Natural killer cell (primary cell): ENCODE measurements at regions not wholly inside any gene's neighbourhood (a gene's known extent, or its start where the extent isn't known, plus 50 kb on each side); places are given as distances from the start of the nearest gene placed in this dataset.

ENCODE experiments used
- ATAC-seq, 3 donors: fragments of 150-1000 bp in 2 of 3; fragments of 200-7000 bp in 1 of 3; cut with Tn5 transposase; 1 replicate in 1 of 3; 2 replicates in 2 of 3; pipeline ENCODE4 v1.10.0; 2021; ENCODE audit warnings: mild to moderate bottlenecking in 2 of 3, moderate library complexity in 2 of 3
- DNase-seq, 2 donors: peaks; one replicate each; pipeline versions ENCODE4 v3.0.0 to v3.0.0-alpha.2; 2013 to 2021; ENCODE audit warnings: mixed read lengths in 1 of 2
- H3K27ac ChIP-seq: one replicate; pipeline ENCODE4 v1.5.1; 2013; ENCODE audit warnings: mild to moderate bottlenecking, low read length
- H3K27me3 ChIP-seq: one replicate; pipeline ENCODE4 v1.6.1; 2013; ENCODE audit warnings: low read length; ENCODE audit not compliant: control insufficient read depth, insufficient read depth
- H3K36me3 ChIP-seq: one replicate; pipeline ENCODE4 v1.6.1; 2013; ENCODE audit warnings: low read length; ENCODE audit not compliant: control insufficient read depth, insufficient read depth
- H3K4me1 ChIP-seq: one replicate; pipeline ENCODE4 v1.6.1; 2013; ENCODE audit warnings: low read length; ENCODE audit not compliant: control insufficient read depth, insufficient read depth
- H3K4me3 ChIP-seq: one replicate; pipeline ENCODE4 v1.5.1; 2013; ENCODE audit warnings: low read length
- H3K9me3 ChIP-seq: one replicate; pipeline ENCODE4 v1.6.1; 2013; ENCODE audit warnings: low read length; ENCODE audit not compliant: control insufficient read depth, insufficient read depth
- H3K27ac Mint-ChIP-seq, 2 donors: one replicate each; pipeline ENCODE4 v1.8.0; 2022; ENCODE audit warnings: mild to moderate bottlenecking in 2 of 2, mixed read lengths in 2 of 2, moderate library complexity in 1 of 2
- H3K27me3 Mint-ChIP-seq, 2 donors: one replicate each; pipeline ENCODE4 v1.8.0; 2022; ENCODE audit warnings: low read depth in 2 of 2, mixed read lengths in 2 of 2
- H3K36me3 Mint-ChIP-seq: one replicate; pipeline ENCODE4 v1.8.0; 2022; ENCODE audit warnings: mixed read lengths
- H3K4me1 Mint-ChIP-seq, 2 donors: one replicate each; pipeline ENCODE4 v1.8.0; 2022; ENCODE audit warnings: mixed read lengths in 2 of 2
- H3K4me3 Mint-ChIP-seq: one replicate; pipeline ENCODE4 v1.8.0; 2022; ENCODE audit warnings: mild to moderate bottlenecking, moderate library complexity, mixed read lengths
- H3K9me3 Mint-ChIP-seq, 2 donors: one replicate each; pipeline ENCODE4 v1.8.0; 2022; ENCODE audit warnings: mixed read lengths in 2 of 2
- WGBS: methylation state at CpG from one replicate; pipeline ENCODE4 v1.1.7; 2013; ENCODE audit warnings: missing lambda C conversion rate; ENCODE audit not compliant: insufficient coverage; 5-methylcytosine and 5-hydroxymethylcytosine counted together
- intact Hi-C: fragments of 100-400 bp; cut with micrococcal nuclease; formaldehyde crosslinking; loops from one replicate; pipeline ENCODE4 v1.14.2; 2022
- TF ChIP-seq, protein P1 (sequence below): fragments of 200-600 bp; IDR thresholded peaks from one replicate; pipeline ENCODE4 v1.8.0; 2022; ENCODE audit warnings: antibody characterized with exemption

DNA sequence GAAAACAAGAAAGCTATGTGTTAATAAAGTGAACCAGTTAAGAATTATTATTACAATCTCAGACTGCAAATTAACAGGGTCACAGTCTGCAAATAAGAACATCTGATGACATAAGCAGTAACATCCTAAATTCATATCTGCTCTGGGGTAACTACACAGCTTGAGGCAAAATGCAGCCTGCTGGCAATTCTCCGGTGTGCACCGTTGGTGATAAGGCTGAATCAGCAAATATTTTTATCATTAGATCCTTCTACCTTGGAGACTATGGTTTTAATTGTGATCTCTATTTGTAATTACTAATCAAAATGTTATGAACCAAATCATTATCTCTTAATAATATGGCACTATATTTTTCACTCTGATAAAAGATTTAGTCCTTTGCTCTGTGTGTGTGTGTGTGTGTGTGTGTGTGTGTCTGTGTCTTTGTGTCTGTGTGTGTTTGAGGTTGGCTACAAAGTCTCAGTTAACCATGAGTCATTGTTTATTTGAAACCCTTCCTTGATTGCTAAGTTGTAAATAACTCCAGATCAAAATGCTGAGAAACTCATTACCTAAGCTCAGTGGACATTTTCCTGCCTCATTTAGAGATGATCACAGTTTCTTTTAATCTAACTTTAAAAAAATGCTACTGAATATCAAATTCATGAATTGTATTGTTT, 442.6 kb downstream of the GXYLT1 start:
- Histone ChIP-seq H3K9me3 (no peaks in the 10 kb centered on the region), H3K4me3 (no peak overlapping the region), H3K4me1 (no peaks in the 10 kb centered on the region), H3K27me3 (no peaks in the 10 kb centered on the region), H3K27ac (no peak overlapping the region), H3K36me3 (no peaks in the 10 kb centered on the region)
- no CpG with 5 or more reads among the region's 2 CpGs for WGBS
- Mint-ChIP-seq H3K27me3 (no peaks in the 10 kb centered on the region), H3K4me1 (no peaks in the 10 kb centered on the region), H3K9me3 (peaks cover 2 to 5% of the 10 kb centered on the region in 2 donors), H3K4me3 (no peak overlapping the region), H3K36me3 (no peaks in the 10 kb centered on the region), H3K27ac (no peak overlapping the region)
- TF ChIP-seq, protein P1, sequence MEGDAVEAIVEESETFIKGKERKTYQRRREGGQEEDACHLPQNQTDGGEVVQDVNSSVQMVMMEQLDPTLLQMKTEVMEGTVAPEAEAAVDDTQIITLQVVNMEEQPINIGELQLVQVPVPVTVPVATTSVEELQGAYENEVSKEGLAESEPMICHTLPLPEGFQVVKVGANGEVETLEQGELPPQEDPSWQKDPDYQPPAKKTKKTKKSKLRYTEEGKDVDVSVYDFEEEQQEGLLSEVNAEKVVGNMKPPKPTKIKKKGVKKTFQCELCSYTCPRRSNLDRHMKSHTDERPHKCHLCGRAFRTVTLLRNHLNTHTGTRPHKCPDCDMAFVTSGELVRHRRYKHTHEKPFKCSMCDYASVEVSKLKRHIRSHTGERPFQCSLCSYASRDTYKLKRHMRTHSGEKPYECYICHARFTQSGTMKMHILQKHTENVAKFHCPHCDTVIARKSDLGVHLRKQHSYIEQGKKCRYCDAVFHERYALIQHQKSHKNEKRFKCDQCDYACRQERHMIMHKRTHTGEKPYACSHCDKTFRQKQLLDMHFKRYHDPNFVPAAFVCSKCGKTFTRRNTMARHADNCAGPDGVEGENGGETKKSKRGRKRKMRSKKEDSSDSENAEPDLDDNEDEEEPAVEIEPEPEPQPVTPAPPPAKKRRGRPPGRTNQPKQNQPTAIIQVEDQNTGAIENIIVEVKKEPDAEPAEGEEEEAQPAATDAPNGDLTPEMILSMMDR: no peak
- no peak for ATAC-seq
- no peak for DNase-seq
- intact Hi-C loops: no loop called here

GRCh38 chr12:41700940-41701339, 443.7 kb downstream of the GXYLT1 start:
- H3K4me1 Mint-ChIP-seq: no peaks in the 10 kb centered on the region
- Histone ChIP-seq H3K27ac (no peak overlapping the region), H3K4me3 (no peak overlapping the region), H3K36me3 (no peaks in the 10 kb centered on the region), H3K9me3 (no peaks in the 10 kb centered on the region), H3K4me1 (no peaks in the 10 kb centered on the region), H3K27me3 (no peaks in the 10 kb centered on the region)
- TF ChIP-seq, protein P1: no peak
- WGBS: 83% methylated on average over 4 of the region's 4 CpGs
- peaks cover 2 to 8% of the 10 kb centered on the region in 2 donors for H3K9me3 Mint-ChIP-seq
- no peak overlapping the region for H3K27ac Mint-ChIP-seq
- DNase-seq (no peak), ATAC-seq (no peak)
- intact Hi-C loops: no loop called here
- no peaks in the 10 kb centered on the region for H3K36me3 Mint-ChIP-seq
- no peak overlapping the region for H3K4me3 Mint-ChIP-seq
- H3K27me3 Mint-ChIP-seq: no peaks in the 10 kb centered on the region

GRCh38 chr12:41699658-41700057, 445.0 kb downstream of the GXYLT1 start:
- DNase-seq (no peak), ATAC-seq (no peak)
- Histone ChIP-seq H3K36me3 (no peaks in the 10 kb centered on the region), H3K9me3 (no peaks in the 10 kb centered on the region), H3K27me3 (no peaks in the 10 kb centered on the region), H3K4me1 (no peaks in the 10 kb centered on the region), H3K27ac (no peak overlapping the region), H3K4me3 (no peak overlapping the region)
- H3K4me1 Mint-ChIP-seq: no peaks in the 10 kb centered on the region
- WGBS: 96% methylated on average over 3 of the region's 3 CpGs
- H3K9me3 Mint-ChIP-seq: peaks cover 2 to 8% of the 10 kb centered on the region in 2 donors
- H3K27me3 Mint-ChIP-seq: no peaks in the 10 kb centered on the region
- TF ChIP-seq, protein P1: no peak
- H3K27ac Mint-ChIP-seq: no peak overlapping the region
- no peak overlapping the region for H3K4me3 Mint-ChIP-seq
- no peaks in the 10 kb centered on the region for H3K36me3 Mint-ChIP-seq
- intact Hi-C loops: no loop called here

GRCh38 chr12:41697161-41697560, 447.5 kb downstream of the GXYLT1 start:
- WGBS: no CpG with 5 or more reads among the region's 2 CpGs
- no peak overlapping the region for H3K4me3 ChIP-seq

More at GRCh38 chr12:41697161-41697560, 447.5 kb downstream of the GXYLT1 start:
- H3K27ac Mint-ChIP-seq: no peak overlapping the region
- no peaks in the 10 kb centered on the region for H3K36me3 Mint-ChIP-seq
- H3K27ac ChIP-seq: no peak overlapping the region
- H3K4me1 Mint-ChIP-seq: no peaks in the 10 kb centered on the region
- no peak for ATAC-seq
- no peaks in the 10 kb centered on the region for H3K27me3 ChIP-seq
- H3K36me3 ChIP-seq: no peaks in the 10 kb centered on the region
- DNase-seq: no peak
- TF ChIP-seq, protein P1: no peak
- H3K4me1 ChIP-seq: no peaks in the 10 kb centered on the region
- no peaks in the 10 kb centered on the region for H3K9me3 ChIP-seq
- H3K4me3 Mint-ChIP-seq: no peak overlapping the region
- peaks cover 2 to 4% of the 10 kb centered on the region in 2 donors for H3K9me3 Mint-ChIP-seq
- intact Hi-C loops: no loop called here
- no peaks in the 10 kb centered on the region for H3K27me3 Mint-ChIP-seq
